ENCODE measurements at regions not wholly inside any gene's neighbourhood (a gene's known extent, or its start where the extent isn't known, plus 50 kb on each side); places are given as distances from the start of the nearest gene placed in this dataset.

DNA sequence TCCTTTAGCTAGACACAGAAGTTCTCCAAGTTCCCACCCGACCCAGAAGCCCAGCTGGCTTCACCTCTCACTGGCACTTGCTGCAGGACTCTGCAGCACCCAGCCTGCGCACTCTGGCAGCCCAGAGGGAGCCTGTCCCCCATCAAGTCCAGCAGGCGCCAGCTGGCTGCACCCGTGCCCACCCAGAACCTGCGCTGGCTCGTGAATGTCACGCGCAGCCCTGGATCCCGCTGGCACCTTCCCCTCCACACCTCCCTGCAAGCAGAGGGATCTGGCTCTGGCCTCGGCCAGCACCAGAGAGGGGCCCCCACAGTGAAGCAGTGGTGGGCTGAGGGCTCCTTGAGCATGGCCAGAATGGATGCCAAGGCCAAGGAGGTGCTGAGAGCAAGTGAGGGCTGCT, 187.6 kb upstream of the HAND2 start:
- no peaks in the 10 kb centered on the region for H3K4me1 Mint-ChIP-seq
- no peaks in the 10 kb centered on the region for H3K79me2 ChIP-seq (ENCODE audit: insufficient read depth, low read length)
- H3K27ac ChIP-seq (ENCODE audit: insufficient read length, low read depth, low read length), result no peak overlapping the region
- no peak overlapping the region for H3K18ac ChIP-seq (ENCODE audit: insufficient read length, low read depth, low read length)
- no peak overlapping the region; the same call in 1 of the 2 replicates for H3K14ac ChIP-seq (ENCODE audit: insufficient read depth, low read length)
- H3K27me3 Mint-ChIP-seq (ENCODE audit: low read depth), result peaks cover 2% of the 10 kb centered on the region; the same call in 1 of the 2 replicates
- no peak overlapping the region for H2BK20ac ChIP-seq (ENCODE audit: low read depth, low read length, poor library complexity, severe bottlenecking)
- TF ChIP-seq CTCF (conservative IDR thresholded peaks at IDR 0.05), result no peak
- no peak overlapping the region for H4K8ac ChIP-seq (replicated peaks; ENCODE audit: insufficient read length, low read depth, low read length)
- no peak overlapping the region for H3K4ac ChIP-seq (ENCODE audit: low read depth, low read length)
- H3K79me1 ChIP-seq (ENCODE audit: insufficient read depth, low read depth, low read length, poor library complexity, severe bottlenecking), result no peaks in the 10 kb centered on the region
- no peak overlapping the region for H4K5ac ChIP-seq (ENCODE audit: insufficient read length, low read depth, low read length)
- no peak overlapping the region for H3T11ph ChIP-seq (ENCODE audit: low read length)
- no peak overlapping the region for H3K23ac ChIP-seq (ENCODE audit: insufficient read length, low read depth, low read length)
- no peak overlapping the region for H4K91ac ChIP-seq (ENCODE audit: insufficient read length, low read depth, low read length)
- no peaks in the 10 kb centered on the region for H3K4me1 ChIP-seq (ENCODE audit: insufficient read depth, low read length)
- no peak overlapping the region for H3K27ac Mint-ChIP-seq
- H2BK120ac ChIP-seq (ENCODE audit: low read depth, low read length, poor library complexity, severe bottlenecking), result no peak overlapping the region
- no peak overlapping the region for H2BK12ac ChIP-seq (ENCODE audit: insufficient read length, low read depth, low read length)
- H3K4me3 Mint-ChIP-seq, result no peak overlapping the region
- H2AFZ ChIP-seq (ENCODE audit: low read length), result no peak overlapping the region
- no peak for DNase-seq
- no CpG with 5 or more reads among the region's 10 CpGs for WGBS (ENCODE audit: extremely low coverage, insufficient read length, low lambda C conversion rate)
- peaks cover 5 to 16% (median 6%) of the 10 kb centered on the region in 3 experiments; a peak in 6 of 7 replicates for H3K36me3 Mint-ChIP-seq (ENCODE audit: insufficient read depth in 1 of 3, low read depth in 3 of 3)
- H4K20me1 ChIP-seq (ENCODE audit: control insufficient read depth, insufficient read depth, insufficient read length), result no peaks in the 10 kb centered on the region
- no peaks in the 10 kb centered on the region for H3K27me3 ChIP-seq (ENCODE audit: insufficient read depth, low read length)
- no peak overlapping the region for H3K9ac ChIP-seq (ENCODE audit: extremely low read depth, insufficient read length, low read length)
- no peak overlapping the region for H3K56ac ChIP-seq (ENCODE audit: insufficient read length, low read depth, low read length)
- H2BK15ac ChIP-seq (ENCODE audit: low read depth, low read length), result no peak overlapping the region
- no peak overlapping the region for H2AK5ac ChIP-seq (ENCODE audit: insufficient read length, low read length)
- no peaks in the 10 kb centered on the region for H3K23me2 ChIP-seq (ENCODE audit: insufficient read length, low read depth, low read length, poor library complexity, severe bottlenecking)
- peaks cover 12 to 18% of the 10 kb centered on the region in 2 experiments; a peak in 4 of 5 replicates for H3K9me3 Mint-ChIP-seq
- H2BK5ac ChIP-seq (ENCODE audit: insufficient read length, low read length), result no peak overlapping the region
- no peaks in the 10 kb centered on the region for H3K9me3 ChIP-seq (ENCODE audit: control insufficient read depth, low read depth, low read length)
- no peak overlapping the region for H3K4me2 ChIP-seq (ENCODE audit: insufficient read depth, insufficient read length, low read length)
